Testis (tissue), 2 donors: ENCODE measurements at regions not wholly inside any gene's neighbourhood (a gene's known extent, or its start where the extent isn't known, plus 50 kb on each side); places are given as distances from the start of the nearest gene placed in this dataset.

Experiments used
- DNase-seq: peaks from one replicate; pipeline ENCODE4 v3.0.0-alpha.2; 2019
- H3K27ac ChIP-seq, 2 donors: fragments of 200-600 bp; sonication (generic); one replicate each; pipeline ENCODE4 v1.5.1; 2019
- H3K27me3 ChIP-seq: fragments of 200-600 bp; sonication (generic); one replicate; pipeline ENCODE4 v1.5.1; 2019
- H3K36me3 ChIP-seq: fragments of 200-600 bp; sonication (generic); one replicate; pipeline ENCODE4 v1.5.1; 2017; ENCODE audit warnings: low read depth; ENCODE audit errors: missing control alignments
- H3K4me1 ChIP-seq: fragments of 200-600 bp; sonication (generic); one replicate; pipeline ENCODE4 v1.5.1; 2019
- H3K4me3 ChIP-seq, 2 donors: fragments of 200-600 bp; sonication (generic); one replicate each; pipeline ENCODE4 v1.5.1; 2017 to 2019
- H3K9me3 ChIP-seq: fragments of 200-600 bp; sonication (generic); one replicate; pipeline ENCODE4 v1.5.1; 2017
- CTCF ChIP-seq, 3 experiments: fragments of 450-650 bp in 2 of 3; fragments of 200-600 bp in 1 of 3; sonication (generic) in 1 of 3; IDR thresholded peaks; one replicate each; pipeline ENCODE4 v1.5.1; 2016 to 2019; ENCODE audit warnings: antibody characterized with exemption in 3 of 3, mild to moderate bottlenecking in 2 of 3, moderate library complexity in 1 of 3
- POLR2A ChIP-seq: fragments of 450-650 bp; IDR thresholded peaks from one replicate; pipeline ENCODE4 v1.6.1; 2017; ENCODE audit warnings: antibody characterized with exemption, mild to moderate bottlenecking, moderate library complexity
- WGBS, 2 donors: methylation state at CpG; one replicate each; pipeline ENCODE4 v1.1.5; 2018; 5-methylcytosine and 5-hydroxymethylcytosine counted together
- intact Hi-C: fragments of 100-400 bp; cut with DNase I; formaldehyde crosslinking; loops from one replicate; pipeline ENCODE4 v1.15.1; 2023; ENCODE audit warnings: low total_unique reads

- Histone ChIP-seq H3K4me1 (no peaks in the 10 kb centered on the region), H3K27me3 (no peaks in the 10 kb centered on the region), H3K9me3 (no peaks in the 10 kb centered on the region), H3K36me3 (no peaks in the 10 kb centered on the region), H3K27ac (no peak overlapping the region), H3K4me3 (no peak overlapping the region)
- TF ChIP-seq CTCF (IDR thresholded peaks at IDR 0.05) (no peak), POLR2A (no peak)
- DNase-seq: no peak
- intact Hi-C loops: no loop called here
- 60 to 62% methylated on average over 4 of the region's 4 CpGs for WGBS, 2 donors
Measured at GRCh38 chr5:148932355-148932935, 106.0 kb downstream of the ADRB2 start.

- Histone ChIP-seq H3K36me3 (no peaks in the 10 kb centered on the region), H3K9me3 (no peaks in the 10 kb centered on the region), H3K4me3 (no peak overlapping the region), H3K27ac (no peak overlapping the region), H3K27me3 (no peaks in the 10 kb centered on the region), H3K4me1 (no peaks in the 10 kb centered on the region)
- TF ChIP-seq POLR2A: no peak
- TF ChIP-seq CTCF (IDR thresholded peaks at IDR 0.05): no peak
- WGBS, 2 donors: 74 to 85% methylated on average over 1 of the region's 1 CpG
- intact Hi-C loops: no loop called here
- no peak for DNase-seq
Measured at GRCh38 chr5:148933903-148934432, 107.6 kb downstream of the ADRB2 start.

- TF ChIP-seq CTCF (IDR thresholded peaks at IDR 0.05) (no peak), POLR2A (no peak)
- Histone ChIP-seq H3K27ac (no peak overlapping the region), H3K27me3 (no peaks in the 10 kb centered on the region), H3K4me1 (no peaks in the 10 kb centered on the region), H3K9me3 (no peaks in the 10 kb centered on the region), H3K4me3 (no peak overlapping the region), H3K36me3 (no peaks in the 10 kb centered on the region)
- 81 to 87% methylated on average over 2 of the region's 2 CpGs for WGBS, 2 donors
- intact Hi-C loops: no loop called here
- no peak for DNase-seq
Measured at GRCh38 chr5:148934895-148935400, 108.5 kb downstream of the ADRB2 start.

DNA sequence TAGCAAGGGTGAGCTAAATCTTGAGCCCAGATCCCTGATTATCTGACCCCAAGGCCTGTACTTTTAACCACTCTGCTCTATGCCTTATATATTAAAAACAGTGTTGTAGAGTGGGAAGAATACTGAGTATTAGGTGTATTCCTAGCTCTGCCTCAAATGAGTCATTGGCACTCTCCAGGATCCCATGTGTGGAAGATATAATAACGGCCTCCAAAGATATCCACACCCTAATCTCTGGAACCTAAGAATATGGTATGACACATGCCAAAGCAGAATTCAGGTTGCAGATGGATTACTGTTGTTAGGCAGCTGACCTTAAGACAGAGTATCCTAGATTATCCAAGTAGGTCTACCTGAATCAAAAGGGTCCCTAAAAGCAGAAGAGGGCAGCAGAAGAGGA is 110.8 kb downstream of the ADRB2 start:
- Histone ChIP-seq H3K4me3 (no peak overlapping the region), H3K27ac (no peak overlapping the region), H3K36me3 (no peaks in the 10 kb centered on the region), H3K4me1 (no peaks in the 10 kb centered on the region), H3K9me3 (no peaks in the 10 kb centered on the region), H3K27me3 (no peaks in the 10 kb centered on the region)
- no peak for DNase-seq
- 87 to 90% methylated on average over 1 of the region's 1 CpG for WGBS, 2 donors
- intact Hi-C loops: no loop called here
- TF ChIP-seq POLR2A: no peak
- no peak for TF ChIP-seq CTCF (IDR thresholded peaks at IDR 0.05)
